ENCODE measurements at regions not wholly inside any gene's neighbourhood (a gene's known extent, or its start where the extent isn't known, plus 50 kb on each side); places are given as distances from the start of the nearest gene placed in this dataset.

DNA sequence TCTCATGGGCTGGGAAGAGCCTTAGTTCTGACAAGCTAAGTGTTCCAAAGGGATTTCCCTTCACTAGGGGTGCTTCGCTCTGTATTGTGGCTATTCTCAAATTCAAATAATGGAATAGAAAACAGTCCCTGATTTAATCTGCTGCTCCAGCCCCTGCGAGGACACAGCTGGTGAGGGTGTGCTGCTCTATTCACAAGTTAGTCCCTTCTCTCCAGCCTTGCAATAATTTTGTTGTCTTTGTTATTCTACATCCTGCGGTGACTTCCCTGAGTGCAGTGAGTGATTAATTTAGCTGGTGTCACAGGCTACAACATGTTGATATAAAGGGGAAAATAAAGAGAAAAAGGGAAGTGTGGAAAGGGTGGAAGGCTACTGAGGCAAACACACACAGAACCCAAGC lies 180.5 kb upstream of the VEPH1 start:
- Histone ChIP-seq H3K18ac (ENCODE audit: insufficient read length, low read depth, low read length) (no peak overlapping the region), H3K27ac (ENCODE audit: insufficient read length, low read depth, low read length) (no peak overlapping the region), H4K20me1 (ENCODE audit: control insufficient read depth, insufficient read depth, insufficient read length) (no peaks in the 10 kb centered on the region), H3K9me3 (ENCODE audit: control insufficient read depth, low read depth, low read length) (no peaks in the 10 kb centered on the region), H3K14ac (ENCODE audit: insufficient read depth, low read length) (no peak overlapping the region), H2BK120ac (ENCODE audit: low read depth, low read length, poor library complexity, severe bottlenecking) (no peak overlapping the region), H3K27me3 (ENCODE audit: insufficient read depth, low read length) (no peaks in the 10 kb centered on the region), H3K23ac (ENCODE audit: insufficient read length, low read depth, low read length) (no peak overlapping the region), H4K5ac (ENCODE audit: insufficient read length, low read depth, low read length) (no peak overlapping the region), H4K91ac (ENCODE audit: insufficient read length, low read depth, low read length) (no peak overlapping the region), H3K4ac (ENCODE audit: low read depth, low read length) (no peak overlapping the region), H2AFZ (ENCODE audit: low read length) (no peak overlapping the region), H3K9ac (ENCODE audit: extremely low read depth, insufficient read length, low read length) (no peak overlapping the region), H3K23me2 (ENCODE audit: insufficient read length, low read depth, low read length, poor library complexity, severe bottlenecking) (no peaks in the 10 kb centered on the region), H4K8ac (replicated peaks; ENCODE audit: insufficient read length, low read depth, low read length) (no peak overlapping the region), H2BK5ac (ENCODE audit: insufficient read length, low read length) (peak overlapping the region; percentile 41), H3K4me1 (ENCODE audit: insufficient read depth, low read length) (no peaks in the 10 kb centered on the region), H3K56ac (ENCODE audit: insufficient read length, low read depth, low read length) (no peak overlapping the region), H3K79me2 (ENCODE audit: insufficient read depth, low read length) (no peaks in the 10 kb centered on the region), H2BK20ac (ENCODE audit: low read depth, low read length, poor library complexity, severe bottlenecking) (no peak overlapping the region), H3K79me1 (ENCODE audit: insufficient read depth, low read depth, low read length, poor library complexity, severe bottlenecking) (no peaks in the 10 kb centered on the region), H2BK15ac (ENCODE audit: low read depth, low read length) (no peak overlapping the region), H2AK5ac (ENCODE audit: insufficient read length, low read length) (no peak overlapping the region), H2BK12ac (ENCODE audit: insufficient read length, low read depth, low read length) (no peak overlapping the region), H3T11ph (ENCODE audit: low read length) (no peak overlapping the region), H3K4me2 (ENCODE audit: insufficient read depth, insufficient read length, low read length) (no peak overlapping the region)
- TF ChIP-seq CTCF (conservative IDR thresholded peaks at IDR 0.05), result no peak
- H3K4me1 Mint-ChIP-seq, result peaks cover 6% of the 10 kb centered on the region in 2 experiments
- H3K27me3 Mint-ChIP-seq (ENCODE audit: low read depth), result no peaks in the 10 kb centered on the region; the same call in 1 of the 2 replicates
- no peak overlapping the region for H3K4me3 Mint-ChIP-seq
- H3K36me3 Mint-ChIP-seq (ENCODE audit: insufficient read depth in 1 of 3, low read depth in 3 of 3), result peaks cover 4 to 23% (median 6%) of the 10 kb centered on the region in 3 experiments; a peak in 5 of 7 replicates
- peaks cover 26 to 36% of the 10 kb centered on the region in 2 experiments for H3K9me3 Mint-ChIP-seq
- DNase-seq, result no peak
- H3K27ac Mint-ChIP-seq, result no peak overlapping the region
- WGBS (ENCODE audit: extremely low coverage, insufficient read length, low lambda C conversion rate), result no CpG with 5 or more reads among the region's 3 CpGs

Measured in H9 (cell line).